H9 (cell line): ENCODE measurements at regions not wholly inside any gene's neighbourhood (a gene's known extent, or its start where the extent isn't known, plus 50 kb on each side); places are given as distances from the start of the nearest gene placed in this dataset.

ENCODE experiments used
- DNase-seq: peaks from one replicate; pipeline ENCODE4 v3.0.0-alpha.2; 2017
- H2AFZ ChIP-seq: one replicate; pipeline ENCODE4 v1.6.1; 2013; ENCODE audit warnings: mild to moderate bottlenecking, low read length, control low read depth, moderate library complexity
- H2AK5ac ChIP-seq: 2 replicates; pipeline ENCODE4 v1.6.1; 2013; ENCODE audit warnings: low read length, control low read depth, mixed read lengths; ENCODE audit not compliant: insufficient read length
- H2BK120ac ChIP-seq: one replicate; pipeline ENCODE4 v1.6.1; 2013; ENCODE audit warnings: low read depth, mild to moderate bottlenecking, low read length, control low read depth, inconsistent platforms; ENCODE audit not compliant: poor library complexity, severe bottlenecking
- H2BK12ac ChIP-seq: 2 replicates; pipeline ENCODE4 v1.6.1; 2013; ENCODE audit warnings: low read length, control low read depth, mixed read lengths, low read depth; ENCODE audit not compliant: insufficient read length
- H2BK15ac ChIP-seq: 2 replicates; pipeline ENCODE4 v1.6.1; 2013; ENCODE audit warnings: low read depth, low read length, control low read depth
- H2BK20ac ChIP-seq: one replicate; pipeline ENCODE4 v1.6.1; 2013; ENCODE audit warnings: low read depth, mild to moderate bottlenecking, low read length, control low read depth, inconsistent platforms; ENCODE audit not compliant: poor library complexity, severe bottlenecking
- H2BK5ac ChIP-seq: 2 replicates; pipeline ENCODE4 v1.6.1; 2013; ENCODE audit warnings: low read length, control low read depth, mixed read lengths; ENCODE audit not compliant: insufficient read length
- H3K14ac ChIP-seq: 2 replicates; pipeline ENCODE4 v1.6.1; 2013; ENCODE audit warnings: low read length, control low read depth; ENCODE audit not compliant: insufficient read depth
- H3K18ac ChIP-seq: 2 replicates; pipeline ENCODE4 v1.6.1; 2013; ENCODE audit warnings: low read depth, mild to moderate bottlenecking, mixed read lengths, low read length, control low read depth; ENCODE audit not compliant: insufficient read length
- H3K23ac ChIP-seq: 2 replicates; pipeline ENCODE4 v1.6.1; 2013; ENCODE audit warnings: low read length, control low read depth, mixed read lengths, low read depth; ENCODE audit not compliant: insufficient read length
- H3K23me2 ChIP-seq: 2 replicates; pipeline ENCODE4 v1.6.1; 2013; ENCODE audit warnings: low read depth, mild to moderate bottlenecking, mixed read lengths, low read length, control low read depth; ENCODE audit not compliant: insufficient read length, poor library complexity, severe bottlenecking
- H3K27ac ChIP-seq: 2 replicates; pipeline ENCODE4 v1.5.1; 2013; ENCODE audit warnings: low read length, control low read depth, mixed read lengths, low read depth; ENCODE audit not compliant: insufficient read length
- H3K27me3 ChIP-seq: 2 replicates; pipeline ENCODE4 v1.6.1; 2013; ENCODE audit warnings: low read length, control low read depth, inconsistent platforms; ENCODE audit not compliant: insufficient read depth
- H3K4ac ChIP-seq: 2 replicates; pipeline ENCODE4 v1.6.1; 2013; ENCODE audit warnings: low read depth, mild to moderate bottlenecking, control low read depth, inconsistent platforms, low read length, moderate library complexity
- H3K4me1 ChIP-seq: 2 replicates; pipeline ENCODE4 v1.6.1; 2013; ENCODE audit warnings: low read length, control low read depth, inconsistent platforms; ENCODE audit not compliant: insufficient read depth
- H3K4me2 ChIP-seq: 2 replicates; pipeline ENCODE4 v1.6.1; 2013; ENCODE audit warnings: low read length, control low read depth, mixed read lengths; ENCODE audit not compliant: insufficient read length, insufficient read depth
- H3K56ac ChIP-seq: 2 replicates; pipeline ENCODE4 v1.6.1; 2013; ENCODE audit warnings: low read depth, mild to moderate bottlenecking, mixed read lengths, low read length, control low read depth; ENCODE audit not compliant: insufficient read length
- H3K79me1 ChIP-seq: 2 replicates; pipeline ENCODE4 v1.6.1; 2013; ENCODE audit warnings: low read depth, mild to moderate bottlenecking, moderate library complexity, low read length, control low read depth, inconsistent platforms; ENCODE audit not compliant: insufficient read depth, poor library complexity, severe bottlenecking
- H3K79me2 ChIP-seq: 2 replicates; pipeline ENCODE4 v1.6.1; 2013; ENCODE audit warnings: low read length, control low read depth, inconsistent platforms; ENCODE audit not compliant: insufficient read depth
- H3K9ac ChIP-seq: 2 replicates; pipeline ENCODE4 v1.6.1; 2013; ENCODE audit warnings: low read length, control low read depth, mixed read lengths; ENCODE audit not compliant: insufficient read length; ENCODE audit errors: extremely low read depth
- H3K9me3 ChIP-seq: one replicate; pipeline ENCODE4 v1.6.1; 2013; ENCODE audit warnings: low read depth, low read length, inconsistent platforms; ENCODE audit not compliant: control insufficient read depth
- H3T11ph ChIP-seq: one replicate; pipeline ENCODE4 v1.6.1; 2013; ENCODE audit warnings: mild to moderate bottlenecking, low read length, control low read depth, inconsistent platforms
- H4K20me1 ChIP-seq: one replicate; pipeline ENCODE4 v1.6.1; 2013; ENCODE audit not compliant: control insufficient read depth, insufficient read length, insufficient read depth
- H4K5ac ChIP-seq: 2 replicates; pipeline ENCODE4 v1.6.1; 2013; ENCODE audit warnings: low read depth, mild to moderate bottlenecking, mixed read lengths, low read length, control low read depth; ENCODE audit not compliant: insufficient read length
- H4K8ac ChIP-seq: replicated peaks from 2 replicates; pipeline ENCODE4 v1.6.1; 2013; ENCODE audit warnings: low read length, control low read depth, mixed read lengths, low read depth; ENCODE audit not compliant: insufficient read length
- H4K91ac ChIP-seq: 2 replicates; pipeline ENCODE4 v1.6.1; 2013; ENCODE audit warnings: low read depth, mild to moderate bottlenecking, moderate library complexity, mixed read lengths, low read length, control low read depth; ENCODE audit not compliant: insufficient read length
- H3K27ac Mint-ChIP-seq, 3 experiments: 2 replicates in 2 of 3; 3 replicates in 1 of 3; pipeline ENCODE4 v1.8.0; 2020 to 2021; ENCODE audit warnings: mixed read lengths in 3 of 3, mild to moderate bottlenecking in 1 of 3, moderate library complexity in 1 of 3
- H3K27me3 Mint-ChIP-seq: 2 replicates; pipeline ENCODE4 v1.8.0; 2021; ENCODE audit warnings: low read depth, mild to moderate bottlenecking, moderate library complexity, mixed read lengths
- H3K36me3 Mint-ChIP-seq, 3 experiments: 2 replicates in 2 of 3; 3 replicates in 1 of 3; pipeline ENCODE4 v1.8.0; 2020 to 2021; ENCODE audit warnings: low read depth in 3 of 3, mixed read lengths in 3 of 3; ENCODE audit not compliant: insufficient read depth in 1 of 3
- H3K4me1 Mint-ChIP-seq, 2 experiments: 2 replicates each; pipeline ENCODE4 v1.8.0; 2020; ENCODE audit warnings: mixed read lengths in 2 of 2
- H3K4me3 Mint-ChIP-seq, 2 experiments: 2 replicates in 1 of 2; 3 replicates in 1 of 2; pipeline ENCODE4 v1.8.0; 2020 to 2021; ENCODE audit warnings: mild to moderate bottlenecking in 2 of 2, mixed read lengths in 2 of 2, moderate library complexity in 1 of 2
- H3K9me3 Mint-ChIP-seq, 2 experiments: 2 replicates in 1 of 2; 3 replicates in 1 of 2; pipeline ENCODE4 v1.8.0; 2020; ENCODE audit warnings: mild to moderate bottlenecking in 2 of 2, mixed read lengths in 2 of 2, moderate library complexity in 1 of 2
- CTCF ChIP-seq: fragments of 200-600 bp; sonication (generic); conservative IDR thresholded peaks from 3 replicates; pipeline ENCODE4 v1.8.0; 2021; ENCODE audit warnings: antibody characterized with exemption, mild to moderate bottlenecking
- WGBS: extraction: QIAGEN DNeasy Blood & Tissue Kit; methylation state at CpG from one replicate; pipeline ENCODE4 v1.1.7; 2013; ENCODE audit warnings: missing lambda C conversion rate, low lambda C conversion rate, mixed read lengths; ENCODE audit not compliant: insufficient read length; ENCODE audit errors: extremely low coverage; 5-methylcytosine and 5-hydroxymethylcytosine counted together

- no peak overlapping the region for H3K27ac Mint-ChIP-seq
- Histone ChIP-seq H4K5ac (no peak overlapping the region), H4K20me1 (no peaks in the 10 kb centered on the region), H3K23ac (no peak overlapping the region), H2BK120ac (no peak overlapping the region), H2BK20ac (no peak overlapping the region), H2BK12ac (no peak overlapping the region), H2BK5ac (no peak overlapping the region), H3K14ac (no peak overlapping the region), H3T11ph (no peak overlapping the region), H2AK5ac (no peak overlapping the region), H4K8ac (no peak overlapping the region), H3K27me3 (no peaks in the 10 kb centered on the region), H3K9ac (no peak overlapping the region), H3K27ac (no peak overlapping the region), H3K4me1 (no peaks in the 10 kb centered on the region; the same call in 1 of the 2 replicates), H3K9me3 (no peaks in the 10 kb centered on the region), H4K91ac (no peak overlapping the region), H3K23me2 (no peaks in the 10 kb centered on the region), H3K79me2 (no peaks in the 10 kb centered on the region), H2AFZ (no peak overlapping the region), H3K18ac (no peak overlapping the region), H3K56ac (no peak overlapping the region), H3K79me1 (no peaks in the 10 kb centered on the region), H3K4me2 (no peak overlapping the region), H3K4ac (no peak overlapping the region), H2BK15ac (no peak overlapping the region)
- DNase-seq: no peak
- no peak overlapping the region for H3K4me3 Mint-ChIP-seq
- H3K27me3 Mint-ChIP-seq: no peaks in the 10 kb centered on the region; the same call in 1 of the 2 replicates
- peaks cover 13 to 22% of the 10 kb centered on the region in 2 experiments for H3K4me1 Mint-ChIP-seq
- TF ChIP-seq CTCF: no peak
- H3K9me3 Mint-ChIP-seq: no peaks in the 10 kb centered on the region
- H3K36me3 Mint-ChIP-seq: no peaks in the 10 kb centered on the region
- WGBS: no CpG with 5 or more reads among the region's 6 CpGs
Measured at GRCh38 chr2:2848621-2849333, 517.7 kb upstream of the MYT1L start.
